Anterior cingulate cortex (tissue), 58 donors: ENCODE measurements at regions not wholly inside any gene's neighbourhood (a gene's known extent, or its start where the extent isn't known, plus 50 kb on each side); places are given as distances from the start of the nearest gene placed in this dataset.
"Not testable (repeated sequence)": the region's sequence is repeated elsewhere in the genome, so short reads cannot be mapped to it uniquely, and the experiment has no call there.

Experiments used
- DNase-seq, 58 donors: peaks; one replicate each; lab custom pipeline; 2025; lab: John Stamatoyannopoulos, UW

DNA sequence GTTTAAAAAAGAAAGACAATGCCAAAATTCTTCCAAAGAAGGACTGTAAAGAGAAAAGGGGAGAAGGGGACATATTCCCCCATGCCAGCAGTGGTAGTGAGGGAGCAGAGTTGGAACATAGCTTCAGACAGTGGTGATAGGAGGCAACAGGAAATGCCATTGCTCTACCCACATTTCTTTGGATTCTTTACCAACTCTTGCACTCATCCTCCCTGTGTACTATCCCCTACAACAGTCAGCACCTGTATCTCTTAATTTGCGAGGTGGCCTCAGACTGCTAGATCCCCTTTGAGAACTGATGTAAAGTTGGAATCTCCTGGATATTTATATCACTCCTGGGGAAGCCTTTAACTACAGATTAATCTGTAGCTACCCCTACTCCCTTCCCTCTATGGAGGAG is 320.6 kb upstream of the PTGER4 start:
- DNase-seq: no peak

DNA sequence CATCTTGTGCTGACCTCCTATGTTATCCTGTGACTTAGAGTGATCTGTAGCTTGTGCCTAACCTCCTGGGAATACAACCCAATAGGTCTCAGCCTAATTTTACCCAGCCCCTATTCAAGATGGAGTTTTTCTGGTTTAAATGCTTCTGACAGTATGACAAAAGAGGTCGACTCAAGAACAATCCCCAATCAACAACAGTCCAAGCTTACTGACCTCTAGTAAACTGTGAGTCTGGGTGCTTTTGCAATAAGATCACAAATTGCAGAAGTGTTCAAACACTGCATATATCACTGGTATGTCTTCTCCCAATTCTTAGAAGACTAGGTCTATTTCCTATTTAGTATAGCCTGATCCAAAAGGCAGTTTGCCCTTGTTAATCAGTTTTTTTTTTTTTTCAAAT is 323.5 kb upstream of the PTGER4 start:
- DNase-seq: no peak

DNA sequence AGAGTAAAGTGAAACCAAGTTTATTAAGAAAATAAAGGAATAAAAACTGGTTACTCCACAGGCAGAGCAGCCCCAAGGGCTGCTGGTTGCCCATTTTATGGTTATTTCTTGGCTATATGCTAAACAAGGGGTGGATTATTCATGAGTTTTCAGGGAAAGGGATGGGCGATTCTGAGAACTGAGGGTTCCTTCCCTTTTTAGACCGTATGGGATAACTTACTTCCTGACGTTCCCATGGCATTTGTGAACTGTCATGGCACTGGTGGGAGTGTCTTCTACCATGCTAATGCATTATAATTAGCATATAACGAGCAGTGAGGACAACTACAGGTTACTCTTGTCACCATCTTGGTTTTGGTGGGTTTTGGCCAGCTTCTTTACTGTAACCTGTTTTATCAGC is 323.9 kb upstream of the PTGER4 start:
- no peak for DNase-seq

DNA sequence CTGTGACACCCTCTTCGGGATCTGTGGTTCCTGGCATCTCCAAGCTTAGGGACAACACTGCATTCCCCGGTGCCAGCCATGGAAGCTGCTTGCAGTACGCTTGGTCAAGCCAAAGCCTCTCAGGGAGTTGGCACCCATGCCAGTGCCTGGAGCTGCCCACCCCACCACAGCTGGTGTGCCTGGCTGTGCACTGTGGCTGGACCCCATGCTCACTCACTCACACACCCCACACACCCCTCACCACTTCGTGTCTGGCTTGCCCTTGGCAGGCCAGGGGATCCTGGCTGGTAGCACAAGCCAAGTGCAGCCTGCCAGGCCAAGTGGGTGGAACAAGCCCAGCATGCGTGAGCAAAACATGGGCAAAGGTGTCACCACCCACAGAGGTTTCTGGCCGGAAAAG is 324.5 kb upstream of the PTGER4 start:
- no peak for DNase-seq

DNA sequence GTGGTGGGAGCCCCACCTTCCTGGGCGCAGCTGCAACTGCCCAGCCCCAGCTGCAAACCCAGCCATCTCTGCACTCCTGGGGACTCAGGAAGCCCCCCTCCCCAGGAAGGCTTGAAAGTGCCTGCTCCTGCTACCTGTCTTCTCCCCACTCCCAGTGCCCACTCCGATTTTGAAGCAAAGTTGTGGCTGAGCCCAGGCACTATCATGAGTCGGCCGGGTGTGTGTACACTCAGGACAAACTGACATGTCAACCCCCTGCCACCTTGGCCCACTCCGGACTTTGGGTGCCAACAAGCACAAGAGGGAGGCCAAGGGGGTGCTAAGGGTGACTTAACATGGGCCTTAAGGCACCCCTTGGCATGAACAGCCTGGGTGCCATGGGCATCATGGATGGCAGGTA is 325.5 kb upstream of the PTGER4 start:
- DNase-seq: no peak

DNA sequence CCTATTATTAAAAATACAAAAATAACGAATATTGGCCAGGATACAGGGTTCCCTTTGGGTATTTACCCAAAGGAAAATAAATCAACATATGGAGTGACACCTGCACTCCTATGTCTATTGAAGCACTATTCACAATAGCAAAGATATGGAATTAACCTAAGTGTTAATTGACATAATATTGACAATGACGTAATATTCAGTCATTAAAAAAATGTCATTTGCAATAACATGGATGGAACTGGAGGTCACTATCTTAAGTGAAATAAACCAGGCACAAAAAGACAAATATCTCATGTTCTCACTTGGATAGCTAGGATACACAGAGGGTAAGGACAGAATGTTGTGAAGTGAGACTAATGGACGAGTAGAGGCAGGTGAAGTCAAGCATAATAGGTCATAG is 326.3 kb upstream of the PTGER4 start:
- no peak for DNase-seq

DNA sequence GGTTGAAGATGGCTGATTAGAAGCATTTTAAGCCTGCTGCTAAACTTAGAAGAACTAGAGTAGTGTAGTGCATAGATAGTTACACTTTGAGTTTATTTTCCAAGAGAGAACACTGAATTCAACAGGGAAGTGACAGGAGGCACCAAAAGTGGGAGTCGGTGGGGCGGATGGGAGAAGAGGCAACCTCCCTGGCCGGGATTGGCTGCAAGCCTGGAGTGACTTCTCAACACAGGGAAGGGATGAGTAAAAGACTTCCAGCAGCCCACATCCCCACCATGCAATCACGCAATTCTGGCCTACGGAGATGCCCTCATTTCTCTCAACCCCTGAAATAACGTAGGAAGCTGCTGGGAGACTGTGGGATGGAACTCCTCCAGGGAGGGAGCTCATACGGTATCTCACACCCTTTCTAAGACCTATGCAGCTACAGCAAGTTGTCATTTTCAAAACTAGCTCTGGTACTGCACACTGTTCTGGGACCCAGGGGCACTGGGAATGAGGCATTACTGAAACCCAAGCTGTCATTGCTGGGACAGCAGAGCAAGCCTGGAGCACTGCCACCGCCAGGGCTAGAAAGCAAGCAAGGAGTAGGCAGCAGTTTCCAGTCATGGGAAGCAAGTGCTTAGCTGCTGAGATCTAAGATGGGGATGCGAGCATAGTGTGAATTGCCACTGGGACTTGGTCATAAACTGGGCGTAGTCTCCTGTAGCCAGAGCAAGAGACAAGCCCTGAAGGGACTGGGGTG is 331.6 kb upstream of the PTGER4 start:
- peak in 14 of 58 donors; percentile 1 to 24 (median 11) for DNase-seq

DNA sequence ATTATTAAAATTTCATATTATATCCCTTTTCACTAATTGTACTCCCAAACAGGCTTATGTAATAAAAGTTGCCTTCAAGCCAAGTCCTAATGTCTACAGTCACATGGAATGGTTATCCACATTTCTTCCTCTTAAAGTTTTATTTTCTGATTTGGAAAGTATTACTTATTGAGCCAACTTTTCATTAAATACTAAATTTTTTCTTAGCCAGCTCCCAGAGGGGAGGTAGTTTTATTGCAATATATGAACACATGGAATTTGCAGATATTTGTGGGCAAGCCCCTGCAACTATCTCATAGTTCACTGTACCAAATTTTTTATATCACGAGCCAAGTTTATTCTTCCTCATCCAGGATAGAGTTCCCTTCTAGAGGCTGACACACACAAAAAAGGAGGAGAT is 332.8 kb upstream of the PTGER4 start:
- DNase-seq: no peak

DNA sequence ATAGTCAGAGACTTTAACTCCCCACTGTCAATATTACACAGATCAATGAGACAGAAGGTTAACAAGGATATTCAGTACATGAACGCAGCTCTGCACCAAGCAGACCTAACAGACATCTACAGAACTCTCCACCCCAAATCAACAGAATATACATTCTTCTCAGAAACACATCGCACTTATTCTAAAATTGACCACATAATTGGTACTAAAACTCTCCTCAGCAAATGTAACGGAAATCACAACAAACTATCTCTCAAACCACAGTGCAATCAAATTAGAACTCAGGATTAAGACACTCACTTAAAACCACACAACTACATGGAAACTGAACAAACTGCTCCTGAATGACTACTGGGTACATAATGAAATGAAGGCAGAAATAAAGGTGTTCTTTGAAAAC is 341.3 kb upstream of the PTGER4 start:
- not testable (repeated sequence) for DNase-seq

DNA sequence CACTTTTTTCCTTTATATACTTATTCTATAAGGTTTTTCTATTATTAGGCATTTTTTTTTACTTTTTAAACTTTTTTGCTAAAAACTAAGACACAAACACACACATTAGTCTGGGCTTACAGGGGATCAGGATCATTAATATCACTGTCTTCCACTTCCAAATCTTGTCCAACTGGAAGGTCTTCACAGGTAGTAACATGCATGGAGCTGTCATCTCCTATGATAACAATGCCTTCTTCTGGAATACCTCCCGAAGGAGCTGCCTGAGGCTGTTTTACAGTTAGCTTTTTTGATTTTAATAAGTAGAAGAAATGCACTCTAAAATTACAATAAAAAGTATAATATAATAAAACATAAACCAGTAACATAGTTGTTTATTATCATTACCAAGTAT is 345.5 kb upstream of the PTGER4 start:
- no peak for DNase-seq

DNA sequence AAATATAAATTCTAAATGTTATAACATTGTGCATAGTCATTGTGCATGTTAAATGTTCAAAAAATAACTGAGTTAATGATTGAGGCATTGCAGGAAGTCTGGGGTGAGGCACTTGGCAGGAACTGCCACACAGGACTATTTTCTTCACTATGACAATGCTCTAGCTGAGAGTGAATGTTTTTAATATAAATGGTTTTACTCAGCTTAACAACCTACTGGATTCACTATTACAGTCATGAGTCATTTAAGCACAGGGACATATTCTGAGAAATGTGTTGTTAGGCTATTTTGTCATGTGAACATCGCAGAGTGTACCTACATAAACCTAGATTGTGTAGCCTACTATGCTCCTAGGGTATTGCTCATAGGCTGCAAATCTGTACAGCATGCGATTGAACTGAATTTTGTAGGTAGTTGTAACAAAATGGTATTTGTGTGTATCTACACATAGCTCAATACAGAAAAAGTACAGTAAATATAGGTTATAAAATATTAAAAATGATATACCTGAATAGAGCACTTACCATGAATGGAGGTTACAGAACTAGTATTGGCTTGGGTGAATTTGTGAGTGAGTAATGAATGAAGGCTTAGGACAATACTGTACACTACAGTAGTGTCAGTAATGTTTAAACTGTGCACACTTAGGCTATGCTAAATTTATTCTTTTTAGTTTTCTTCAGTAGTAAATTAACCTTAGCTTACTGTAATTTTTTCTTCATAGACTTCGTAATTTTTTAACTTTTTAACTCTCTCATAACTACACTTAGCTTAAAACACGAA is 346.1 kb upstream of the PTGER4 start:
- no peak for DNase-seq

DNA sequence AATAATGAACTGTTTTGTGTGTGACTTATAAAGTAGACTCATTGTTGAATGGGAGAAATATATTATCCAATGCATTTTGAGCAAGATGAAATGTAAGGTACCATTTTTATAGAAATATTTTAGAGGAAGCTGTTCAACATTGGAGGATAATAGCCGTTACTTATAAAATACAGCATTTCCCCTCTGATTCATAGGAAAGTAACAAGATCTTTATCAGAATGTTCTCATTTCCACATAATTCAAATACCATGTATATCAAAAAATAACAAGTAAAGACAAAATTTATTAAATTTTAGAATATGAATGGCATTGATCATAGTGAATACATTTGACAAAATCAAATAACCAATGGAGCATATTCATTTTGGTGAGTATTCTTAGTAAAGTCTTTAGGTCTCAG is 346.7 kb upstream of the PTGER4 start:
- no peak for DNase-seq

DNA sequence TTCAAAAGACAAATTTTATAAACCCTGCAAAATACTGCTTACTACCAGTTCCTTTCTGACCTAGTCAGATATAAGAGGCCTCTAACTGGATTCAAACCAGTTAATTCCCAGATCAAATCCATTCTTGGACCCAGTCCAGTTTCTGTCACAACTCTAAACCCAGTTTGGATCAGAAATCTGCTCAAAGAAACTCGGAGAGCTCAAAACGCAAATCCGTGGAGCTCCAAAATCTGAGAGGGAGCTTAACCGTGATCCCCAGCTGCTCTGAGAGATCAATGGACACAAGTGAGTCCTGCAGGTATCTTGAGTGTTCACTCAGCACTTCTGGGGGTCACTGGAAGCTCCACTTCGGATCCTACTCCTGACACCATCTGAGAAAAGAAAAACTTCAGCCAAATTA is 348.1 kb upstream of the PTGER4 start:
- no peak for DNase-seq

DNA sequence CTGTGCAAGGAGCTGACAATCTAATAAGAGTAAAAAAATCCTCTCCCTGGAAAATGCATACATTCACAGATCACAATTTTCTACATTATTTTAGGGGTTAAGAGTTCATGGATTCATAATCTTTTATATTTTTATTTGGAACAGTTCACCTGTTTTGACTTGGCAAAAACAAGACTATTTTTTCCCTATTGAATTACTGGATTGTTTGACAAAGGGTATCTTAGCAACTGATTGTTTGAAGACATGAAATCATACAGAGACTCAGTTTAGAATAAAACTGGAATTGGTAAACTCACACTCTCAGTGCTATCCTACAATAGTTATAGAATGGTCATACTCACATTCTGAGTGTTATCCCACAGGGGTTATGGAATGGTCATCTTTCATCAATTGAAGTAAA is 358.2 kb upstream of the PTGER4 start:
- no peak for DNase-seq

DNA sequence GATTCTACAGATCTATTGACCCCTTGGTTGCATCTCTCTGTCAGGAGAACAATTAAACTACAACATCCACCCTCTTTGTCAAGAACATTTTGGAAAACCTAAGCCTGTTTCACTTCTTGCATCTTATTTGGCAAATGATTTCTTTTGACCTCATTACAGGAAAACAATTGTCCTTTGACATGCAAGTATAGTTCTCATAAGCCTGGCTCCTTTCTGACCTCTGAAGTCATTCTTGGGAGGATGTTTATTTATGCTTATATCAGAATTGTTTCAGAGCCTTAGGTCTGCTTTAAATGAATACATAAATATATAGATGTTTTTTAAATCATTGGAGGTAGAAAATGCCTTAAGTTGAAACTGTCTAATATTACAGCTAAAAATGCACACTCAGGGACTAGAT is 361.3 kb upstream of the PTGER4 start:
- DNase-seq: no peak

DNA sequence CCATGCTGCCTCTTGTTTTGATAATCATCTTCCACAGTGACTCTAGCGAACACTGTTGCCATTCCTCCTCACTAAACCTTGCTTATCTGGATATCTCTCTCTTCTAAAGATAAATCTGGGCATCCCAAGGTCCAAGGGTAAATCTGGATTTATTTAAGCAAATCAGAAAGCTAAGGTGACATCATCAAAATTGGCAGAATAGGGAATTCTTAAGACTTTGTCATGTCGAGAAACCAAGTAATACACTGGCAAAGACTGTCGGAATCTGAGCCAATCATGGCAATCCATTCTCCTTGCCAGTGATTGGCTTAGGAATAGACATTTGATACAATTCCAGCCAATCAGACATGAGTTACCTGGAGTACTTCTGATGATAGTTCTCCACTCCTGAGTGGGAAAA is 362.7 kb upstream of the PTGER4 start:
- DNase-seq: no peak

DNA sequence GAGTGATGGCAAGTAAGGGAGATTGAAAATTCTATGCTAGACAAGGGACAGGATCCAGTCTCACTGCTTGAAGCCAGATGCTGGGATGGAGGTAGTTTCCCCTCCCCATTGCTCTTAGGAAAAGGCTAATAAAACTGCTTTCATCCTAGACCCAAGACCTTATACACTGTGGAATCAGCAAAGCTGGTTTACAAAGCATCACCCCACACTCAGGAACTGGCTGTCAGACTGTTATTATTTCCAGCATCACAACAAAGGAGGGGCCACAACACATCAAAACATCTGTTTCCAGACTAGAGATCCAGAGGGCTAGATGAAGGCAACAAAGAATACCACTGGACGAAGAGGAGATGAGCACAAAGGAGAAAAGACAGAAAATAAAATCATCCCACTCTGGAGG is 364.6 kb upstream of the PTGER4 start:
- no peak for DNase-seq

DNA sequence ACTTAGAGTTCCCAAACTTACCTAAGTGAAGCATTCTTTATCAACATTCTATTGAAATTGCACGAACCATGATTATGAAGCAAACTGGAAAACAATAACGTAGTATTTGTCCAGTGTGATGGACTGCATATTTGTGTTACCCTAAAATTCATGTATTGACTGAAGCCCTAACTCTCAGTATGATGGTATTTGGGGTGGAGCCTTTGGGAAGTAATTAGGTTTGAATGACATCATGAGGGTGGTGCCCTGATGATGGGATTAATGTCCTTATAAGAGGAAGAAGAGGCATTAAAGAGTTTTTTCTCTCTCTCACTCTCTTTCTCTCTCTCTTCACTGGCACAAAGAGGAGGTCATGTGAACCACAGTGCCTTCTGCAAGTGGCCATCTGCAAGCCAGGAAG is 365.4 kb upstream of the PTGER4 start:
- DNase-seq: no peak

DNA sequence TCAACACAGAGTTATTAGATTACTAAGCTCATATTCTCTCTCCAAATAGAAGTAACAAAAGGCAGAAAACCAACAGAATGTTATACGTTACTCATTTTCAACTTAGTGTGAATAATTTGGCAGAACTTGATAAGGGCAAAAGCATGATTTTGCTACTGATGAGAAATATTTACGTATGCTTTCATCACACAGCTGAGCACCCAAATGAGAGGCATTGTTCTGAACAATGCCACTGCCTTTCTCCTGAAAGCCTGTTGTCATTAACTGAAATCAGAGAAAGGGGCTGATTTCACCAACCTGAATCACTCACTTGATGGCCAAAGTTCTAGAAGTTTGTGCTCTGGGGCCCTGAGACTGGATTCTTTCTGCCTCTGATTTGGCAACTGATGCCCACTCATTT is 367.5 kb upstream of the PTGER4 start:
- DNase-seq: no peak

DNA sequence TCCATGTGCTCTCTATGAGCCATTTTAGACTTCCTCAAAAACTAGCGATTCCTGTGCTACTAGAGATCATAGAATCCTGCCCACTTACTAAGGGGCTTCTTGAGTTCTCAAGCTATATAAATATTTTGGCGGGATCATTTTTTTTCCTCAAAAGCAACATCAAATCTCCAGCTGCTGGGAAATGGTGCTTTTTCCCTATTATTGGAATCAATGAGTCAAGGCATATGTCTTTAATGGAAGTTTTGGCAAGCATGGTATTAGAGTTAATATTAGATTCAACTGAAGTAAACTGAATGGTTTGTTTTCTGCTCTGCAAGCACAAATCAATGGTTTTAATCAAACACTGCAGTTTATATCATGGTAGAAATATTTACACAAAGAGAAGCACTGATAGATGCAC is 369.9 kb upstream of the PTGER4 start:
- no peak for DNase-seq

DNA sequence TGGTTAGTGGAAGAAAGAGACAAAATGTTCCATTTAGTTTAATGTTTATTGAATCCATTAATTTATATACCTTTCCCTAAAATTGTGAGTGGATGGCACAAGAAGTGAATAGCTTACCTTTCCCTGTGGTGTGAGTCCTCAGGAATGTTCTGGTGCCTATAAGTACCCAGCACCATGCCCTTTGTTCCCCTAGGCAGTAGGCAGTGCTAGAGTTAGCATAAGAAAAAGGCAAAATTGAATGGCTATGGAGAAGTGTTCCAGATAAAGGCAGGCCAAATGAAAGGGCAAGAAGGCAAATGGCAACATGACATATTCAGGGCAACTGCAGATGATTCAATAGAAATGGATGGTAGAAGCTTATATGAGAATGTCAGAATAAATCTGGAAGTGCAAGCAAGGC is 370.8 kb upstream of the PTGER4 start:
- DNase-seq: no peak

DNA sequence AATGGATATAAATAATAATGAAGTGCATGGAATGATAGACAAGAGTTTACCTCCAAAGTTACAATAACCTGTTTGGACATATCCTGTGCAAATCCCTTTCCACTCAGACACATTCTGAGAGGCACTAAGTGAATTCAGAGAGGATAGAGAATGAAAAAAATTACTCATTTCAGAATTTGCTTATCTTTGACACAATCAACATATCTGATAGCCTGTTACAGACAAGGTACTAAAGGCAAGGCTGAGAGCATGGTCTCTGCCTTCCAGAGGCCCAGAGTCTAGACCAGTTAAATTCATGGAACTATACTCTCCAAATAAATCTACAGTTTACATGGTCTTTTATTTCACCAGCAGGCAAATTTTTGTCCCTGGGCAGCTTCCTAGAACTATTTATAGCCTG is 371.8 kb upstream of the PTGER4 start:
- no peak for DNase-seq
